ENCODE measurements at regions not wholly inside any gene's neighbourhood (a gene's known extent, or its start where the extent isn't known, plus 50 kb on each side); places are given as distances from the start of the nearest gene placed in this dataset.

DNA sequence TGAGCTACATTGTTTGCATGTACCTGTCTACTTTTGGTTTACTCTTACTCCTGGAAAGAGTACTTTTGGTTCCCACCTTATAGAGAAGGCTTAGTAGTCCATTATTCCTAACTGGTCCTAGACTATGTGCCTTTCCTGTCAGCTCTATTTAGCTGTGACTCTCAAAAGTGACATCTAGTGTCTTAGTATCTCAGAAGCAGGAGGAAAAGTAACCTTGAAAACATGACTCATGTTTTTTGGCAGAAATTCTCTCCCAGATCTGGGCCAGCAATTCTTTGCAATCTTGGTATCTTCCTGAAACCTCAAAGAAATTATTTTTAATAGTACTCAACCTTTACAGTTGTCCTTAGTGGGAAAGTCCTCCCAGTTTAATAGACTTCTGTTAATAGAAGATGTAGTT, 691.7 kb upstream of the SEMA6A start:
- DNase-seq (ENCODE audit: extremely low spot score), result no peak
- TF ChIP-seq FOXA1 (IDR thresholded peaks at IDR 0.05) (no peak), ELF4 (IDR thresholded peaks at IDR 0.05) (no peak), CTBP1 (IDR thresholded peaks at IDR 0.05; ENCODE audit: borderline replicate concordance) (no peak), ZNF384 (IDR thresholded peaks at IDR 0.05) (no peak), HDGF (IDR thresholded peaks at IDR 0.05; ENCODE audit: borderline replicate concordance) (no peak), L3MBTL2 (conservative IDR thresholded peaks at IDR 0.05) (no peak), SP1 (IDR thresholded peaks at IDR 0.05) (no peak), ARNT (IDR thresholded peaks at IDR 0.05) (no peak), FOXK2 (IDR thresholded peaks at IDR 0.05) (no peak), NFRKB (IDR thresholded peaks at IDR 0.05) (no peak), FOXM1 (IDR thresholded peaks at IDR 0.05; ENCODE audit: borderline replicate concordance) (no peak), LEF1 (IDR thresholded peaks at IDR 0.05; ENCODE audit: borderline replicate concordance) (no peak), SUZ12 (IDR thresholded peaks at IDR 0.05) (no peak)
- TF ChIP-seq, protein P1, sequence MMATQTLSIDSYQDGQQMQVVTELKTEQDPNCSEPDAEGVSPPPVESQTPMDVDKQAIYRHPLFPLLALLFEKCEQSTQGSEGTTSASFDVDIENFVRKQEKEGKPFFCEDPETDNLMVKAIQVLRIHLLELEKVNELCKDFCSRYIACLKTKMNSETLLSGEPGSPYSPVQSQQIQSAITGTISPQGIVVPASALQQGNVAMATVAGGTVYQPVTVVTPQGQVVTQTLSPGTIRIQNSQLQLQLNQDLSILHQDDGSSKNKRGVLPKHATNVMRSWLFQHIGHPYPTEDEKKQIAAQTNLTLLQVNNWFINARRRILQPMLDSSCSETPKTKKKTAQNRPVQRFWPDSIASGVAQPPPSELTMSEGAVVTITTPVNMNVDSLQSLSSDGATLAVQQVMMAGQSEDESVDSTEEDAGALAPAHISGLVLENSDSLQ (IDR thresholded peaks at IDR 0.05), result no peak
- POLR2A ChIA-PET, result no interaction called here
- CTCF ChIA-PET, result no interaction called here

DNA sequence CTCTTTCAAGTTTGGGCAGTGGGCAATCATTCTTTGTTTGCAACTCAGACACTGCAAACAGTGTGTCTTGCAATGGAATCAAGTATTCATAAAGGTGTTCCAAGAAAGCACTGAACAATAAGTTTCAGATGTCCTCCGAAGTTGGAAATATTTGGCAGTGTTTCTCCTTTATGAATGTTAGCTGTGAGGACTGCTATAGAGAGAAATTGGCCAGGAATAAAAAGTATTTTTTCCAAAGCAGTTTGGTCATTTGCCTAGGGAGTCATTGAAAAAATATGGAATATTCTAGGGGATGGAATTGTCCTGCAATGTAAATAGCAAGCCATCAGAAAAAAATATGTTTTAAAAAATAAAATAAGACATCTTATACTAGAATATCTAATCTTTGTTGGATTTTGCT, 688.6 kb upstream of the SEMA6A start:
- DNase-seq (ENCODE audit: extremely low spot score), result no peak
- ChIA-PET POLR2A (no interaction called here), CTCF (no interaction called here)
- TF ChIP-seq ARNT (IDR thresholded peaks at IDR 0.05), result no peak
- no peak for TF ChIP-seq CTBP1 (IDR thresholded peaks at IDR 0.05; ENCODE audit: borderline replicate concordance)
- TF ChIP-seq, protein P1 (IDR thresholded peaks at IDR 0.05), result no peak
- no peak for TF ChIP-seq HDGF (IDR thresholded peaks at IDR 0.05; ENCODE audit: borderline replicate concordance)
- no peak for TF ChIP-seq LEF1 (IDR thresholded peaks at IDR 0.05; ENCODE audit: borderline replicate concordance)

DNA sequence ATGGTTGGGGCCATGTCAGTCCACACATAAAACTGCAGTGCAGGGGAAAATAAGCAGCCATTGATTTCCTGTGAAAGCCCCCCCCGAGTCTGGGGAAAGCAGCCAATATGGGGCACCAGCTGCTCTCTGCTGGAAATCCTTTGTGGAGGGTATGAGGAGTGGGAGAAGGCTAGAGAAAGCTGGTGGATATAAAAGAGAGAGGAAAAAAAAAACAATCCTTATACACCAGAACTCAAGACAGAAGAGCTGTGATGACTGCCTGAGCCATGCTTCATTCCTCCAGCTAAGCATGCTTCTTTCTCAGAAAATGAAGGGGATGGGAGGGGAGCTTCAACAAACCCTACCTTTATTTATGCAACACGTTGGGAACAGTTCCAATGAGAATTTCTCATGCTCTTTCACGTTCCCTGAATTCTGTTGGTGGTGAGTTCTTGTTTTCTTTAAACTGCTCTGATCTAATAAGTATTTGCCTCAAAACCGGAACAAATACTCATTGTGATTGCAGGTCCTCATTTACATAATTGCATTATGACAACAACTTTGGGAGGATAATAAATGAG, 688.0 kb upstream of the SEMA6A start:
- CTCF ChIA-PET, result no interaction called here
- no peak for DNase-seq (ENCODE audit: extremely low spot score)
- TF ChIP-seq TARDBP (IDR thresholded peaks at IDR 0.05) (no peak), CTBP1 (IDR thresholded peaks at IDR 0.05; ENCODE audit: borderline replicate concordance) (no peak), LEF1 (IDR thresholded peaks at IDR 0.05; ENCODE audit: borderline replicate concordance) (no peak), SP1 (IDR thresholded peaks at IDR 0.05) (no peak), ELF4 (IDR thresholded peaks at IDR 0.05) (no peak), SUZ12 (IDR thresholded peaks at IDR 0.05) (no peak), HDGF (IDR thresholded peaks at IDR 0.05; ENCODE audit: borderline replicate concordance) (no peak), FOXA1 (IDR thresholded peaks at IDR 0.05) (no peak), NFRKB (IDR thresholded peaks at IDR 0.05) (no peak), FOXM1 (IDR thresholded peaks at IDR 0.05; ENCODE audit: borderline replicate concordance) (no peak)
- TF ChIP-seq, protein P1 (IDR thresholded peaks at IDR 0.05), result no peak
- POLR2A ChIA-PET, result no interaction called here

DNA sequence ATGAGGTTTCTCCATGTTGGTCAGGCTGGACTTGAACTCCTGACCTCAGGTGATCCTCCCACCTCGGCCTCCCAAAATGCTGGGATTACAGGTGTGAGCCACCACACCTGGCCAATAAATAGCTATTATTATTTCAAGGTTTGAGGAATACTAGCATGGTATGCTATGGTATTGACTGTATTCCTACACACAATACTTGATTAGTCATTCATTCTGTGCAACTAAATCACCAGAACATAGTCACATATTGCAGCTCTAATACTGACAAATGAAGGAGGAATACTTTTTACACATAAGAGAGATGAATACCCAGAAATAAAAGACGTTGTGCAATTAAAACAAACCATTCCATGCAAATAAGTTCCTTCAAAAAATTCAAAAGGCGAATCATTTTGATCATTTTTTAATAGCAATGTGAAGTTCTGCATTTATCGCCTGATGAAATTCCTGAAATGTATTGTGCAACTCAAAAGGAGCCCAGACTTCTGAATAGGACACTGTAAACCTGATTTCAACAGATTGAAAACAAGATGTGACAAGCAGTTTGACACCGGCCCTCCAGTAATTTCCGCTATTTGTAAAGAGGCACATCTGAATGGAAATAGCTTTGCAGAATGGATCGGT, 687.4 kb upstream of the SEMA6A start:
- TF ChIP-seq SP1 (IDR thresholded peaks at IDR 0.05) (no peak), FOXA1 (IDR thresholded peaks at IDR 0.05) (no peak), LEF1 (IDR thresholded peaks at IDR 0.05; ENCODE audit: borderline replicate concordance) (no peak), ARNT (IDR thresholded peaks at IDR 0.05) (no peak), BHLHE40 (IDR thresholded peaks at IDR 0.05; ENCODE audit: borderline replicate concordance) (no peak), FOXK2 (IDR thresholded peaks at IDR 0.05) (no peak), HDGF (IDR thresholded peaks at IDR 0.05; ENCODE audit: borderline replicate concordance) (no peak), TARDBP (IDR thresholded peaks at IDR 0.05) (no peak), CTBP1 (IDR thresholded peaks at IDR 0.05; ENCODE audit: borderline replicate concordance) (no peak), FOXM1 (IDR thresholded peaks at IDR 0.05; ENCODE audit: borderline replicate concordance) (no peak), ZNF384 (IDR thresholded peaks at IDR 0.05) (no peak), L3MBTL2 (conservative IDR thresholded peaks at IDR 0.05) (no peak), ELF4 (IDR thresholded peaks at IDR 0.05) (no peak), SUZ12 (IDR thresholded peaks at IDR 0.05) (no peak), NFRKB (IDR thresholded peaks at IDR 0.05) (no peak)
- TF ChIP-seq, protein P1 (IDR thresholded peaks at IDR 0.05), result no peak
- POLR2A ChIA-PET, result no interaction called here
- DNase-seq (ENCODE audit: extremely low spot score), result no peak
- CTCF ChIA-PET, result no interaction called here

DNA sequence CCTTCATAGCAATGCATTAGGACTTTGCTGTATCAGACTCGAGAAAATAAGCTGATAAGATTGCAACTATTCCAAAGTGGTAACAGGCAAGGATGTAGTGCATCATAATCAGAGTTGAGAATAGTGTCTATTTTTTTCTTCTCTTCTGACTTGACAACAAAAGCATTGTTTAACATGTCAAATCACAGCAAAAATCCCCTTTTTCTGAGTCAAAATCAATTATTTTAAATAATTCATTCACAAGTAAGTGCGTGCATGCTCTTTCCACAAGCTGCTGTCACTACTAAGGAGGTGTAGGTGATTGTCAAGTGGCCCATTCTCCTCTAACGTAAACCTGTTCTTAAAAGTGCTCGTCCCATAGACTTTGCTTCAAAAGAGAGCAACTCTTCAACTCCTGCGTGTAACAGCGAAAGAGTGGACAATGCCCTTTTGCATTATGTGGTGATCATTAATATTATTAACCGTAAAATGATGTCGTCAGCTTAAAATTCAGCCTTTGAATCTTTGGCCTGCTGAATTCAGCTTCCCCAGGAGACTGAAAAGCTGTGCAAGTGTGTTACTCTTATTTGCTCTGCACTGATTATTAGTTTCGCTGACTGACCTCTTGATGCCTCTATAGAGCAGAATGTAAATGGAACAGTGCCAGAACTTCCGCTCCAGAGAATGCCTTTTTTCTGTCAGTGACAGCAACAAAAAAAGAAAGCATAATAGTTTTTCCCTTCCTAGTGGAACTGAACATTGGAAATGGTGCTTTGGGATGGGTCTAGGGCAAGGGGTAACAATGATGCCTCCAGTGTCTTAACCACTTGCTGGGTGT, 680.8 kb upstream of the SEMA6A start:
- ChIA-PET CTCF (no interaction called here), POLR2A (no interaction called here)
- TF ChIP-seq NFRKB (IDR thresholded peaks at IDR 0.05) (no peak), ZNF384 (IDR thresholded peaks at IDR 0.05) (no peak), ARNT (IDR thresholded peaks at IDR 0.05) (no peak), BHLHE40 (IDR thresholded peaks at IDR 0.05; ENCODE audit: borderline replicate concordance) (no peak), CTBP1 (IDR thresholded peaks at IDR 0.05; ENCODE audit: borderline replicate concordance) (no peak), FOXK2 (IDR thresholded peaks at IDR 0.05) (no peak), TARDBP (IDR thresholded peaks at IDR 0.05) (no peak), ELF4 (IDR thresholded peaks at IDR 0.05) (no peak), SP1 (IDR thresholded peaks at IDR 0.05) (no peak), FOXA1 (IDR thresholded peaks at IDR 0.05) (no peak), FOXM1 (IDR thresholded peaks at IDR 0.05; ENCODE audit: borderline replicate concordance) (no peak), SUZ12 (IDR thresholded peaks at IDR 0.05) (no peak), L3MBTL2 (conservative IDR thresholded peaks at IDR 0.05) (no peak), HDGF (IDR thresholded peaks at IDR 0.05; ENCODE audit: borderline replicate concordance) (no peak), LEF1 (IDR thresholded peaks at IDR 0.05; ENCODE audit: borderline replicate concordance) (no peak)
- TF ChIP-seq, protein P1 (IDR thresholded peaks at IDR 0.05), result no peak
- DNase-seq (ENCODE audit: extremely low spot score), result no peak

Data from HEK293T (cell line).